GM21360 (cell line): ENCODE measurements at regions not wholly inside any gene's neighbourhood (a gene's known extent, or its start where the extent isn't known, plus 50 kb on each side); places are given as distances from the start of the nearest gene placed in this dataset.

Experiments used
- ATAC-seq: cut with Tn5 transposase; IDR thresholded peaks from one replicate; pipeline ENCODE4 v1.9.1; 2021; ENCODE audit warnings: mild to moderate bottlenecking, moderate library complexity; ENCODE audit not compliant: unreplicated experiment

DNA sequence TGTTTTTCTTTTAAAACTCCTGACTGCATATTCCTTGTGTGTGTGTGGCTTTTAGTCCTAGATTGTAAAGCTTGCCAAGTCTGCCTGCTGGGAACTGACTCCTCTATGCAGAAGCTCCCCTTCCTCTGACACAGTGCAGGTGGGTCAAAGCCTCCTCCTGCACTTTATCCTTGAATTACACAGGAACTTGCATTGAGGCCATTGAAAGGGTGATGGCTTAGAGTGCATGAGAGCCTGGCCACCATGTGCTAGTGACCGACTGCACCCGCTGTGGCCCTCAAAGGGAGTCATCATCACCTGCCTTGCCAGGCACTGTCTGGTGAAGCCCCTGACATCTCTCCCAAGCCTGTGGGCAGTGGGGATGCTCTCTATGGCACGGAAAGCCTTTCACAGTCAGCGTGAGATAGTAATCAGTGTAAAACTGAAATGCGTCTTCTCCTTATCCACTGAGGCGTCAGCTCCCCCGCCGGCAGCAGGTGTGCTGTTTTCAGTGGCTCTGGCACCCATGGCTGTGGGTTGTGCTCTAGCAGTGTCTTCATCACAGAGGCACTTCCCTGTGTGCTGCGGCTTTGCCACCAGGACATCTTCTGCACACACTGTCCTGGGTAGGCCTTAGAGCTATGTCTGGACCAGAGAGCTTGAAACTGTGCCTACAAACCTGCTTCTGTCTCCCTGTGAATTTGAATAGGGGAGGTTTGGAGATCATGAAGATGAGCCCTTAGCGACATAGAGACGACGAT is 87.9 kb downstream of the THBS2 start:
- no peak for ATAC-seq

DNA sequence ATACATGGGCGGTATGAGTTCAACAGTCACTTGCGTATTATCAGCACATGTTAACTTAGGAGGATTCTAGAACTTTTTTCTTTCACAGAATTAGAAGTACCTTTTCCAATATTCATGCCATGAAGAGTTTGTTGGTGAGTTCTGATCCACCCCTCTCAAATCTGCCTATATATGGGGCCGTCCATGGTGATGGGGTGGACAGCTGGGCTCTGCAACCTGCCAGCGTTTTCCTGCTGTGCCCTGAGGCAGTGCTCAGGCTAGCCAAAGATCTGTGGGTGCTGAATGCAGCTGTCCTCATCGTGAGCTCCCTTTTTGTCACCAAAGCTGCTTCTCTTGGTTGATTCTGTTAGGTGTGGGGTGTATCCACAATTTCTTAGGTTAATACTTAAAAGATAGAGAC is 88.7 kb downstream of the THBS2 start:
- ATAC-seq = no peak

DNA sequence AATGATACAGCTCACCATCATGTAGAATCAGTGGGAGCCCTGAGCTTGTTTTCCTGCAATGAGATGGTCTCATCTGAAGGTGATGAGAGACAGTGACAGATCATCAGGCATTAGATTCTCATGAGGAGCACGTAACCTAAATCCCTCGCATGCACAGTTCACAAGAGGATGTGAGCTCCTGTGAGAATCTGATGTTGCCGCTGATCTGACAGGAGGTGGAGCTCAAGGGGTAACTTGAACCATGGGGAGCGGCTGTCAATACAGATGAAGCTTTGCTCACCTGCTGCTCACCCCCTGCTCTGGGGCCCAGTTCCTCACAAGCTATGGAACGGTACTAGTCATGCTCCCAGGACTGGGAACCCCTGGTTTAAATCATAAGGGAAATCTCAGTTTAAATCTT is 89.2 kb downstream of the THBS2 start:
- ATAC-seq = no peak

DNA sequence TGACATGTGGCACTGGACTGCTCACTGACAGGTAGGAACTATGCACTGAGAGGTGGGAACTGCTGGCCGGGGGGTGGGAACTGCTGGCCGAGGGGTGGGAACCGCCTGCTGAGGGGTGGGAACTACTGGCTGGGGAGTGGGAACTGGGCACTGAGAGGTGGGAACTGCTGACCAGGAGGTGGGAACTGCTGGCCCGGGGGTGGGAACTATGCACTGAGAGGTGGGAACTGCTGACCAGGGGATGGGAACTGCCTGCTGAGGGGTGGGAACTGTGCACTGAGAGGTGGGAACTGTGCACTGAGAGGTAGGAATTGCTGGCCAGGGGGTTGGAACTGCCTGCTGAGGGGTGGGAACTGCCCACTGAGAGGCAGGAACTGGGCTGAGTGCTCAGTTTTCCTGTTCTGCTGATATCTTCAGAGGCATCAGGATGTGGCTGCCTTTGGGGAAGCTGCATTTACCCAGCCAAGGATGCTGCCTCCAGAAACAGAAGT is 90.2 kb downstream of the THBS2 start:
- ATAC-seq = no peak

- ATAC-seq = no peak
These were observed 90.8 kb downstream of the THBS2 start for GRCh38 chr6:169162752-169163407.

DNA sequence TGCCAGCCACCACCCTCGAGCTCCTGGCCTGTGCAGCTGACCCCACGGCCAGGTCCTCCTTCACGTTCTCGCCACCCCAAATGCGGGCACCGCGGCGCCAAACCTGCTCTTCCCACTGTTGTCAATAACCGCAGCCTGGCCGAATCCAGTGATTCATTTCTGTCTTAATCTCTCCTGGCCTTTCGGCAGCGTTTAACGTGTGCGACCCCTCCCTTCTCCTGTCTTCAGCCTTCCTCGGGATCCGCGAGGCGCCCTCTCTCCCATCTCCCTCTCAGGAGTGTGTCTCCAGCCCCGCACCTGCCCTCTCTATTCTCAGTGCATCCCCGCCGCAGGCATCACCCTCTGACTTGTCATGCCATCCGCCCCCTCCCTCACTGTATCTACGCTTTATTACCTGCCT is 91.4 kb downstream of the THBS2 start:
- ATAC-seq = no peak

- no peak for ATAC-seq
These were observed 92.0 kb downstream of the THBS2 start for GRCh38 chr6:169161572-169162167.

DNA sequence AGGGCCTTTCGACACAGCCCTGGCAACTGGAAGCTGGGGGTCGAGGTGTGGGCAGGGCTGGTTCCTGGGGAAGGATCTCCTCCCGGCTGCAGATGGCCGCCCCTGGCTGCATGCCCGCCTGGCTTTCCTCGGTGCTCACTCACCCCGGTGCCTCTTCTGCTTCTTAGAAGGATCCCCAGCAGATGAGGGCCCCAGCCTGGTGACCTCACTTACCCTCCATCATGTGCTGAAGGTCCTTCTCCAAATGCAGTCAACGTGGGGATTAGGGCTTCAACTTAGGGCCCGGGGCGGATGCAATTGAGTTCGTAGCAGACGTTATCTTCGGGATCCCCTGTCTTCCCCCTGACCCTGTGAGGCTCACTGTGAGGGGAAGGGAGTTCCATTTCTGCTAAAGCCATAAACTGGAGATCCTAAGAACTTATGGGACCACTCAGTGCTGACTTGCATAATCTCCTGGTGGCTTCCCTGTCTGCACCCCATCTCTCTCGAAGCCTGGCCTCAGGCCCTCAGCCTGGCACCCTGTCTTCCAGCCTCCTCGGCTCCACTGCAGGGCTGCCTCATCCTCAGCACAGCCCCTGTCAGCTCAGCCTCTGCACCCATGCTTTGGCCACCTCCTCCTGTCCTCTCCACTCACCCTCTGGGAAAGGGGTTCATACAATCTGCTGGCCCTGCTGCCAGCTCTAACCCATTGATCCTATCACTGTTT is 92.6 kb downstream of the THBS2 start:
- ATAC-seq = no peak

GRCh38 chr6:169160091-169160854 is 93.4 kb downstream of the THBS2 start:
- ATAC-seq = no peak

GRCh38 chr6:169159331-169159730 is 94.3 kb downstream of the THBS2 start:
- no peak for ATAC-seq

DNA sequence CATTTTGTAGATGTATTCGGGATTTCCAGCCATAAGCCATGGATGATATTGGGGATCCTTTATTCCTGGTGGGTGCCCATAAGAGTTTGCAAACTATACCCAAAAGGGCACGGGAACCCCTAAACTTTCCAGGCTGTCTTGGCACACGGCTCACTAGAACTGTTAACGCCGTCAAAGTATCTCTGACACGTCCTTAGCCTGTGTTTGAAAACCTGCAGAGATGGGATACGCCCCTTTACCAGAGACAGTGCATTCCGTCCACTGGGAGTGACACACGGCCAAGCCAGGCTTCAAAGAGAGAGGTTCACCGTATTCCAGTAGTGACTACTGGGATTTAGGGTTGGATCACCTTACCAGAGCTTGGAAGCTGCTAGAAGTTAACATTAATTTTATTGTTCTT is 95.0 kb downstream of the THBS2 start:
- ATAC-seq = no peak

DNA sequence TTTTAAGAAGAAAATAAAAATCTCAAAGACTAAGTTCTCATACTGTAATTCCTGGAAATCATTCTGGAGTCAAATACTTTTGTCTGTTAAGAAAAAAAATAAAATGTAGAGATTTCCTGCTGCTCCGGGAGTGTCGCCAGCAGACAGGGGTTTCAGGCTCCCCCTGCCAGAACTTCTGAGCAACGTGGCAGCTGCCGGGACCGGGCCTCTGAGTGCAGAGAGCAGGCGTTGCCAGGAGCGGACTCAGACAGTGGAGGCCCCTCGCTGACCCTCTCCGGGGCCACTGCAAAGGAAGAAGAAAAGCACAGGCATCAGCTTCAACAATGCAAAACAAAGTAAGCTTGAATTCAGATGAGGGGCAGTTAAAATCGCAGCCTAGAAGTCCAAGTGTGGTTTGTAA is 95.5 kb downstream of the THBS2 start:
- no peak for ATAC-seq

DNA sequence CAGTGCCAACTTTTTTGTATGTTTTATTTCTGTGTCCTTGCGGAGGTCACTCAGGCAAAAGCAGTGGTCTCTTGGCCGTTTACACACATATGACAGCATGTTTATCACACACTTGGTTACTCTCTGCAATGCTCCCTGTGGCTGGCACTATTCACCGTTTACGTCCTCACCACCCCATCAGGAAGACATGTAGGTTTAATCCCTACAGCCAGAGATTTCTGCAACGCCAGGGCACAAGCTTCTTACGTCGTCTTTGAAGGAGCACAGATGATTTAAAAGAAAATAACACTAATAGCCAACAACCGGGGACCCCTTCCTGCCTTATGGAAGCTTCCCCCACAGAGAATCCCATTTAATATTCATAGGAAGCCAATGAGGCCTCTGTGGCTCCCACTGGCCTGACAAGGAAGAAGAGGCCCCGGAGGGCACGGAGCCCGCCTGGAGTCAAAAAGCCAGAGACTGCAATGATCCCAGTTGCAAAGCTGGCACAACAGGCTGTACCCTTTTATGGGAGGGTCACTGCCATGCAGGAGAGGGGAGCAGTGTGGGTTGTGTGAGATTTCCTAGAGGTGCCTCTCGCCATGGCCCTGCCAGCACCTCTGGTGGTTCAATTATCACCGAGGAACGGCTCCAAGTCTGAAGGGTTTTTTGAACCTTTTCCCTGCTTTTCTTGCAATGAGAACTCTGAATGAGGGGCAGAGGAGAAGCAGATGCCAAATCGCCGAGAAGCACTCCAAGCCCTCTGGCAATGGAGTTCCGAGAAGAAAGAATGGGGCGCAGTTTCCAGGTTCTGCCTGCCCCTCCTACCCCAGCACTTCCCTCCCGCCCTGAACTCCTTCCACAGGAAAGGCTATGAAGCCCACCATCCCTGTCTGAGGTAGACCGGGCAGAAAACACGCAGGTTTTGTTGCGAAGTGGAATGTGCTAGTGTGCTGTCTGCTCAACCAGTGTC is 96.2 kb downstream of the THBS2 start:
- ATAC-seq = no peak

DNA sequence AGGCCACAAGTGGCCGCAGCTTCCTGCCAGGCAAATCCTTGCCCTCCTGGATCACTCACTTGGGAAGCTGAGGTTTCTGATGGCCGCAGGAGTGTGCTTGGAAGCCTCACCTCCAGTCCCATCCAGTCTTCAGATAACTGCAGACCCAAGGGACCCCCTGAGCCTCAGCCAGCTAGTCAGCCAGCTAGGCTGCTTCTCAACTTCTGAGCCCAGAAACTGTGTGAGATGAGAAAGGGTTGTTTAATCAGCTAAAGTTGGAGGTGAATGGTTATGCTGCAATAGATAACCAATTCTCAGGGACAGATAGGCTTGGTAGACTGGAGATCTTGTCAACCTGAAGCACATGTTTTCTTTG is 96.9 kb downstream of the THBS2 start:
- ATAC-seq = no peak

- no peak for ATAC-seq
These were observed 97.4 kb downstream of the THBS2 start for GRCh38 chr6:169156108-169156792.

DNA sequence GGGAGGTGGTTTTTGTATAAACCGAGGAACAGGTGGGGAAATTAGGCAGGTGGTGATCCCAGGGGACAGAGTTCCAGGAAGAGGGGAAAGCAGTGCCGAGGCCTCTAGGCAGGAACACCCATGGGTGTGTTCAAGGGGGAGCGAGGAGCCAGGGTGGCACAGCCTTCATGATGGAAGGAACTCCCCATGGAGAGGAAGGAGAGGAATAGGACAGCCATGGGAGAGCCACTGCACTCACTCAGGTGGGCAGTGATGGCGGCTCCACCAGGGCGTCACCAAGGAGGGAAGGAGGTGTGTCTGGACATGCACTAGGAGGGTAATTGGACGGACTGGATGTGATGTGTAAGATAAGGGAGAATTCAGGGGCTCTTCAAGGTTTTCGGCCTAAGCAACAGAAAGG is 98.2 kb downstream of the THBS2 start:
- no peak for ATAC-seq

GRCh38 chr6:169153401-169153800 is 100.2 kb downstream of the THBS2 start:
- no peak for ATAC-seq

- ATAC-seq = no peak
These were observed 107.1 kb downstream of the THBS2 start for GRCh38 chr6:169146521-169146920.

DNA sequence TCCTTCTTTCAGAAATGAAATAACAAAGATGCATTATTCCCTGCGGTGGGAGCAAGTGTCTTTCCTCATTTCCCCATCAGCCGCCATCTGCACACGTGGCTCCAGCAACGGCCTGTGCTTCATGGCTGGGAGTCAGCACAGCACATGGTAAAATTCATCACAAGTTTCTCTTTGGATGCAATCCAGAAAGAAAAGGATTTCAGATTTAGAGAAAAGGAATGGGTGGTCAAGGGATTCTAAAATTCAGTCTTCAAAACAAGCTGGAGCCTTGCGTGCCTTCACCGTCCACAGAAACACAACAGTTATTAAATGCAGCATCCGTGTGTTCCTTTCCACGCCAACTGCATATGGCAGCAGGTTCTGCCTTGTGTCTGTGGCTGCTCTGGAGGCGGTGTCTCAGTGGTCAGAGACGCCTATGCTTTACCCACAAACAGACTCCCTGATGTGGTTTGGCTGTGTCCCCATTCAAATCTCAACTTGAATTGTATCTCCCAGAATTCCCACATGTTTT is 107.6 kb downstream of the THBS2 start:
- ATAC-seq = no peak
